ENCODE measurements at regions not wholly inside any gene's neighbourhood (a gene's known extent, or its start where the extent isn't known, plus 50 kb on each side); places are given as distances from the start of the nearest gene placed in this dataset.
A peak's percentile ranks its signal among the peaks of the same experiment; 100 is the strongest.

DNA sequence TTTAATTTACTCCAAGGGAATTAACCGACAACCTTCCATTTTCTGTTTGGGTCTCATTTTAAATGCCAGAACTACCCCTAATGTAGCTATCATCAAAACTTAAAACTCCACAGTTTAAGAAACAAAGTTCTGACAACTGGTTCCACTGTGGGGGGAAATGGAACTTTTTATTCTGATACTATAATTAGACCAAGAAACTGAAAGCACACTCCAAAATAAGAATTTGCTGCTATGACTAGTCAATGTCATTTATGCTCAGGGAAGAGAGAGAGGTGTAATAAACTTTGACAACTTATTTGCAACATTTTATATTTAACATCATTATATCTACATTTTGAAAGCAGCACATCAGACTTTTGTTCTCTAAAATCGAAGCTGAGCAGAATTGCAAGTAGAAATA, 169.2 kb downstream of the ANXA2 start:
- WGBS, 2 donors, result 71 to 96% methylated on average over 2 of the region's 2 CpGs
- Histone ChIP-seq H3K4me3 (no peak overlapping the region), H3K27ac (ENCODE audit: low read depth in 1 of 2, low read length in 1 of 2) (no peak overlapping the region), H3K36me3 (ENCODE audit: control insufficient read depth in 4 of 4, insufficient read depth in 4 of 4, low read length in 4 of 4) (no peaks in the 10 kb centered on the region), H3K27me3 (ENCODE audit: control insufficient read depth in 3 of 3, insufficient read depth in 3 of 3, low read length in 2 of 3) (no peaks in the 10 kb centered on the region), H3K4me1 (ENCODE audit: control insufficient read depth in 5 of 5, insufficient read depth in 5 of 5, low read length in 5 of 5) (peaks cover 0 to 4% (median 0%) of the 10 kb centered on the region in 5 donors), H3K9me3 (ENCODE audit: control insufficient read depth in 4 of 4, insufficient read depth in 3 of 4, low read length in 3 of 4) (no peaks in the 10 kb centered on the region), H3K9ac (ENCODE audit: insufficient read depth in 1 of 2, low read length in 2 of 2) (no peak overlapping the region)
- DNase-seq (no peak), ATAC-seq (ENCODE audit: insufficient read depth, low FRiP score) (no peak)
- TF ChIP-seq, protein P1, sequence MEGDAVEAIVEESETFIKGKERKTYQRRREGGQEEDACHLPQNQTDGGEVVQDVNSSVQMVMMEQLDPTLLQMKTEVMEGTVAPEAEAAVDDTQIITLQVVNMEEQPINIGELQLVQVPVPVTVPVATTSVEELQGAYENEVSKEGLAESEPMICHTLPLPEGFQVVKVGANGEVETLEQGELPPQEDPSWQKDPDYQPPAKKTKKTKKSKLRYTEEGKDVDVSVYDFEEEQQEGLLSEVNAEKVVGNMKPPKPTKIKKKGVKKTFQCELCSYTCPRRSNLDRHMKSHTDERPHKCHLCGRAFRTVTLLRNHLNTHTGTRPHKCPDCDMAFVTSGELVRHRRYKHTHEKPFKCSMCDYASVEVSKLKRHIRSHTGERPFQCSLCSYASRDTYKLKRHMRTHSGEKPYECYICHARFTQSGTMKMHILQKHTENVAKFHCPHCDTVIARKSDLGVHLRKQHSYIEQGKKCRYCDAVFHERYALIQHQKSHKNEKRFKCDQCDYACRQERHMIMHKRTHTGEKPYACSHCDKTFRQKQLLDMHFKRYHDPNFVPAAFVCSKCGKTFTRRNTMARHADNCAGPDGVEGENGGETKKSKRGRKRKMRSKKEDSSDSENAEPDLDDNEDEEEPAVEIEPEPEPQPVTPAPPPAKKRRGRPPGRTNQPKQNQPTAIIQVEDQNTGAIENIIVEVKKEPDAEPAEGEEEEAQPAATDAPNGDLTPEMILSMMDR (IDR thresholded peaks at IDR 0.05; ENCODE audit: control extremely low read depth, extremely low read depth), result no peak

DNA sequence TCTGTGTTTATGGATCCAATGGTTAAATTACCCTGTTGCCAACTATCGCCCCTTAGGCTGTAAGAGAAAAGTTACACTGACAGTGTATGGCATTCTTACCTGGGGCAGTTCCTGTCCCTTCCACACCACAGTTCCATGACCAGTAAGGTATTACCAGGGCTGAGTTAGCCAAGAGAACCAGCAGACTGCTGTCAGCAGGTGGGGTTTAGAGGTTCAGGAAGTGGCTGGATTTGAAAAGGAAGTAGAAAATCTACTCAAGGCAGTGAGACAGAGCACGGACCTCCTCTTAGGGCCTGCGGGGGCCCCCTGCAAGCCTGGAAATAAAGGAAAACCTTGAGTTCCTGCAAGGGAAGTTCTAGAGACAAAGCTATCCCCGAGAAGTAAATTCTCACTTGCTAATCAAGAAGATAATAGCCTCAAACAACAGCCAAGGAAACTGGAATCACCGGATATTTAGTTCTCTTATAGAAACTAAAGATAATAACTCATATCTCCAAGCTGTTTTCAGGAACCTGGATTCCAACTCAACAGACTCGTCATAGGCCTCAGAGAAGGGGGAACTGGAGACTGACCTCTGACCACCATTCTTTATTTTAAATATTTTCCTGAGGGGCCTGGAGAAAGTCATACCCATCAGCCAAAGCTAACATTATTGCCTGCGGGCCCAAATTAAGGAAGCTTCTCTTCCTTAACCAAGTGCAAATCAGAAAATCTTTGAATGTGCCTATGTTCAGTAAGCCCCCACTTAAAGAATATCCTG, 161.7 kb downstream of the ANXA2 start:
- DNase-seq (no peak), ATAC-seq (ENCODE audit: insufficient read depth, low FRiP score) (no peak)
- H3K36me3 ChIP-seq (ENCODE audit: control insufficient read depth in 4 of 4, insufficient read depth in 4 of 4, low read length in 4 of 4), result no peaks in the 10 kb centered on the region
- TF ChIP-seq, protein P1 (IDR thresholded peaks at IDR 0.05; ENCODE audit: control extremely low read depth, extremely low read depth), result no peak
- no peak overlapping the region for H3K4me3 ChIP-seq
- H3K4me1 ChIP-seq (ENCODE audit: control insufficient read depth in 5 of 5, insufficient read depth in 5 of 5, low read length in 5 of 5), result no peaks in the 10 kb centered on the region
- H3K27me3 ChIP-seq (ENCODE audit: control insufficient read depth in 3 of 3, insufficient read depth in 3 of 3, low read length in 2 of 3), result no peaks in the 10 kb centered on the region
- H3K27ac ChIP-seq (ENCODE audit: low read depth in 1 of 2, low read length in 1 of 2), result no peak overlapping the region
- no peak overlapping the region for H3K9ac ChIP-seq (ENCODE audit: insufficient read depth in 1 of 2, low read length in 2 of 2)
- WGBS, 2 donors, result 35 to 47% methylated on average over 7 of the region's 7 CpGs
- no peaks in the 10 kb centered on the region for H3K9me3 ChIP-seq (ENCODE audit: control insufficient read depth in 4 of 4, insufficient read depth in 3 of 4, low read length in 3 of 4)

DNA sequence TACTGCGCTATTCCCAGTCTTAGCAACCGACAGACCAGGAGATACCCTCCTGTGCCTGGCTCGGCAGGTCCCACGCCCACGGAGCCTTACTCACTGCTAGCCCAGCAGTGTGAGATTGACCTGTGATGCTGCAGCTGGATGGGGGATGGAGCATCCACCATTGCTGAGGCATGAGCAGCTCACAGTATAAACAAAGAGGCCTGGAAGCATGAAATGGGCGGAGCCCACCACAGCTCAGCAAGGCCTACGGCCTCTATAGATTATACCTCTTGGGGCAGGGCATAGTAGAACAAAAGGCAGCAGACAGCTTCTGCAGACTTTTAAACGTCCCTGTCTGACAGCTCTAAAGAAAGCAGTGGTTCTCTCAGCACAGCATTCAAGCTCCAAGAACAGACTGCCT, 160.3 kb downstream of the ANXA2 start:
- Histone ChIP-seq H3K9me3 (ENCODE audit: control insufficient read depth in 4 of 4, insufficient read depth in 3 of 4, low read length in 3 of 4) (no peaks in the 10 kb centered on the region), H3K4me3 (no peak overlapping the region), H3K27ac (ENCODE audit: low read depth in 1 of 2, low read length in 1 of 2) (no peak overlapping the region), H3K36me3 (ENCODE audit: control insufficient read depth in 4 of 4, insufficient read depth in 4 of 4, low read length in 4 of 4) (no peaks in the 10 kb centered on the region), H3K9ac (ENCODE audit: insufficient read depth in 1 of 2, low read length in 2 of 2) (no peak overlapping the region), H3K4me1 (ENCODE audit: control insufficient read depth in 5 of 5, insufficient read depth in 5 of 5, low read length in 5 of 5) (no peaks in the 10 kb centered on the region), H3K27me3 (ENCODE audit: control insufficient read depth in 3 of 3, insufficient read depth in 3 of 3, low read length in 2 of 3) (no peaks in the 10 kb centered on the region)
- peak in 1 of 3 donors; percentile 37 for DNase-seq
- TF ChIP-seq, protein P1 (IDR thresholded peaks at IDR 0.05; ENCODE audit: control extremely low read depth, extremely low read depth), result no peak
- no peak for ATAC-seq (ENCODE audit: insufficient read depth, low FRiP score)
- WGBS, 2 donors, result 71 to 73% methylated on average over 8 of the region's 8 CpGs

DNA sequence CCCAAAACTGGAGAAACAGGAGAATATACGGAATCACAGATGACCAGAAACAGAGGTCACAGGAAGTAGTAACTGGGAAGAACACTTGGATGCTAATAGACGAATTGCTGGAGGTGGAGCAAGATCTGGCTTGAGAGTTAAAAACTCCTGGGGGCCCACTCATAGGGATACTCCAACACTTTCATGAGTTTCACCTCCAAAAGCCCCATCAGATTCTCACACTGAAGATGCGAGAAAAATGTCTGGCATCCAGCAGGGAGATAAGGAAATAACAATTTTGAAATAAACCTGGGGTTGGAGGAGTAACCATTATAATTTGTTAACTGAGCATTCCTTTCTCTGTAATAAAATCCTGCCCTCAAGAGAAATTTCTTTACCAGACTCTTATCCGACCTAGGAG, 154.0 kb downstream of the ANXA2 start:
- ATAC-seq (ENCODE audit: insufficient read depth, low FRiP score) (no peak), DNase-seq (no peak)
- TF ChIP-seq, protein P1 (IDR thresholded peaks at IDR 0.05; ENCODE audit: control extremely low read depth, extremely low read depth), result no peak
- Histone ChIP-seq H3K27ac (ENCODE audit: low read depth in 1 of 2, low read length in 1 of 2) (no peak overlapping the region), H3K4me3 (no peak overlapping the region), H3K9ac (ENCODE audit: insufficient read depth in 1 of 2, low read length in 2 of 2) (no peak overlapping the region), H3K27me3 (ENCODE audit: control insufficient read depth in 3 of 3, insufficient read depth in 3 of 3, low read length in 2 of 3) (no peaks in the 10 kb centered on the region), H3K4me1 (ENCODE audit: control insufficient read depth in 5 of 5, insufficient read depth in 5 of 5, low read length in 5 of 5) (no peaks in the 10 kb centered on the region), H3K36me3 (ENCODE audit: control insufficient read depth in 4 of 4, insufficient read depth in 4 of 4, low read length in 4 of 4) (no peaks in the 10 kb centered on the region), H3K9me3 (ENCODE audit: control insufficient read depth in 4 of 4, insufficient read depth in 3 of 4, low read length in 3 of 4) (no peaks in the 10 kb centered on the region)
- 59 to 78% methylated on average over 4 of the region's 4 CpGs for WGBS, 2 donors

Data from lung (tissue), 11 donors.